PC-9 (cell line): ENCODE measurements at regions not wholly inside any gene's neighbourhood (a gene's known extent, or its start where the extent isn't known, plus 50 kb on each side); places are given as distances from the start of the nearest gene placed in this dataset.

Experiments used
- CTCF ChIP-seq: fragments of 200-600 bp; sonication (generic); conservative IDR thresholded peaks from 2 replicates; pipeline ENCODE4 v1.6.1; 2017; ENCODE audit warnings: mixed run types, antibody characterized with exemption, mild to moderate bottlenecking, moderate library complexity
- EZH2 ChIP-seq: fragments of 200-600 bp; sonication (generic); IDR thresholded peaks from 2 replicates; pipeline ENCODE4 v1.8.0; 2017; ENCODE audit warnings: antibody characterized with exemption, low read depth

DNA sequence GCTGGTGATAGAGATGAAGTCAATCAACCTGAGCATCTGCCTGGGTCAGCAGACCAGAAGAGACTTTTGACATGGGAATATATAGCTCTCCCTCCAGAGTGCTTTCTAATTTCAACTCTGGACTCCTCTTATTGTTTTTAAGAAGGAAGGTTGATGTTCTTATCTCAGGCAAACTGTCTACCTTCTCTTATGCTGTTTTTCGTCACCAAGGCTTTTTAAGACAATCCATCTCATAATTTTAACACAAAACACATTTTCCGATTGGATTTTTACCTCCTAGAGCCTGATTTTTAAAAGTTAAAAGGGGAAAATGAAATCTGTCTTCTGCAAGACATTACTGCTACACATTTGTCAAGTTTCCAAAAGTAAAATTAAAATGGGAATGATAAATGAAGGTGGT, 368.7 kb upstream of the MIS18BP1 start:
- TF ChIP-seq CTCF, result no peak
- no peak for TF ChIP-seq EZH2
